ENCODE measurements at regions not wholly inside any gene's neighbourhood (a gene's known extent, or its start where the extent isn't known, plus 50 kb on each side); places are given as distances from the start of the nearest gene placed in this dataset.

DNA sequence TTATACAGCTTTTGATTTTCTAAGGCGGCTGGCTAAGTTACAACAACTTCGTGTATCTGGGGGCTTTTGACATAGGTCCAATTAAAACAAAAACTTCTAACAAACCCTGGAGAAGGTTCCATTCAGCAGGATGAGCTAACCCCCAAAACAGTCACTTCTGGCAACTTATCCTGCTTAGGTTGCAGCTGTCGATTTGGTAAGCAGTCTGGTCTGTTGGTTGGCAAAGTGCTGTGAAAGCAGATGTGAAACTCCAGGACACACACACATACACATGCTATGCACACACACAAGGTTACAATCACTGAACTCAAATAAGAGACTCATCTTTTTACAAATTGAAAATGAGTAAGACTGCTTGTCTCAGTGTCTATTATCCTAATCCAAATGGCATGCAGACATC, 119.0 kb upstream of the STMND1 start:
- DNase-seq (peak; percentile 99), ATAC-seq (ENCODE audit: low read depth) (peak; percentile 64)
- H3K9ac ChIP-seq (ENCODE audit: low read depth, low read length): no peak overlapping the region
- no peak overlapping the region for H2BK5ac ChIP-seq (ENCODE audit: low read depth, low read length, poor library complexity, severe bottlenecking)
- H3K9me1 ChIP-seq (ENCODE audit: insufficient read depth, low read length): peaks cover 5% of the 10 kb centered on the region; the same call in 1 of the 2 replicates
- no peak overlapping the region; the same call in 1 of the 2 replicates for H2AK5ac ChIP-seq (ENCODE audit: low read depth, low read length)
- H3K14ac ChIP-seq (replicated peaks; ENCODE audit: low read depth, low read length): no peak overlapping the region
- peak; percentile 61 for TF ChIP-seq CEBPB (IDR thresholded peaks at IDR 0.05; ENCODE audit: low read depth, low read length)
- no peak for TF ChIP-seq MXI1 (IDR thresholded peaks at IDR 0.05; ENCODE audit: borderline replicate concordance, low read depth, low read length)
- peak; percentile 60; the same call in 1 of the 2 replicates for TF ChIP-seq MAFK (IDR thresholded peaks at IDR 0.05; ENCODE audit: low read depth, low read length)
- 0 out of 2 replicates have a peak, but pooled peaks have one; percentile 6 for TF ChIP-seq BHLHE40 (IDR thresholded peaks at IDR 0.05; ENCODE audit: low read depth, low read length)
- peak; percentile 65 for TF ChIP-seq RCOR1 (IDR thresholded peaks at IDR 0.05; ENCODE audit: insufficient replicate concordance, low read length)
- 0 out of 2 replicates have a peak, but pooled peaks have one; percentile 1 for TF ChIP-seq FOS (IDR thresholded peaks at IDR 0.05; ENCODE audit: low read depth, low read length)
- TF ChIP-seq, protein P1, sequence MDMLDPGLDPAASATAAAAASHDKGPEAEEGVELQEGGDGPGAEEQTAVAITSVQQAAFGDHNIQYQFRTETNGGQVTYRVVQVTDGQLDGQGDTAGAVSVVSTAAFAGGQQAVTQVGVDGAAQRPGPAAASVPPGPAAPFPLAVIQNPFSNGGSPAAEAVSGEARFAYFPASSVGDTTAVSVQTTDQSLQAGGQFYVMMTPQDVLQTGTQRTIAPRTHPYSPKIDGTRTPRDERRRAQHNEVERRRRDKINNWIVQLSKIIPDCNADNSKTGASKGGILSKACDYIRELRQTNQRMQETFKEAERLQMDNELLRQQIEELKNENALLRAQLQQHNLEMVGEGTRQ (IDR thresholded peaks at IDR 0.05; ENCODE audit: low read depth, low read length): no peak
- no peak overlapping the region for H3K23ac ChIP-seq (ENCODE audit: low read depth, low read length)
- dilution Hi-C loops (cut with HindIII; ENCODE audit: low sequenced_read_pairs, unreplicated experiment) (no loop called here), intact Hi-C loops (cut with micrococcal nuclease) (loop anchor here (10.0 kb wide), 1 partner anchor 52 kb away; no protein-coding TSS in a partner anchor), in situ Hi-C loops (cut with MboI; ENCODE audit: low sequenced_read_pairs) (no loop called here)
- H3K79me1 ChIP-seq (ENCODE audit: low read depth in 1 of 2, low read length in 2 of 2): no peaks in the 10 kb centered on the region
- 40% methylated on average over 1 of the region's 3 CpGs; no CpG with 5 or more reads in 1 of the 2 experiments for WGBS, 2 experiments (ENCODE audit: extremely low coverage in 2 of 2, insufficient read length in 1 of 2)
- H3K27me3 ChIP-seq (ENCODE audit: control insufficient read depth, insufficient read depth, low read length): peaks cover 5% of the 10 kb centered on the region; the same call in 1 of the 2 replicates
- peaks cover 7% of the 10 kb centered on the region for H3K4me1 ChIP-seq (ENCODE audit: control insufficient read depth, insufficient read depth, low read length)
- no peak overlapping the region for H2BK15ac ChIP-seq (ENCODE audit: low read depth, low read length)
- H3K56ac ChIP-seq (ENCODE audit: extremely low read depth, insufficient read depth, low read length): no peak overlapping the region
- no peak overlapping the region for H3K18ac ChIP-seq (ENCODE audit: low read depth, low read length)
- H3K27ac ChIP-seq (ENCODE audit: insufficient read depth, low read length): no peak overlapping the region
- H4K20me1 ChIP-seq (ENCODE audit: insufficient read depth, low read length): no peaks in the 10 kb centered on the region
- ChIA-PET POLR2A (ENCODE audit: unreplicated experiment) (no interaction called here), CTCF (no interaction called here)
- H3K4ac ChIP-seq (ENCODE audit: low read depth, low read length): no peak overlapping the region
- H4K5ac ChIP-seq (ENCODE audit: low read depth, low read length): no peak overlapping the region
- H3K4me2 ChIP-seq (ENCODE audit: low read depth, low read length): no peak overlapping the region
- H3K4me3 ChIP-seq (ENCODE audit: insufficient read depth, low read depth, low read length): no peak overlapping the region
- H2BK120ac ChIP-seq (ENCODE audit: low read depth, low read length): 0 out of 2 replicates have a peak overlapping the region, but pooled peaks have one; percentile 2
- H4K8ac ChIP-seq (ENCODE audit: low read depth in 2 of 2, low read length in 2 of 2): no peak overlapping the region
- BruUV-seq (replicated peaks): no TSS peak
- peak overlapping the region; percentile 79 for H2AK9ac ChIP-seq (replicated peaks; ENCODE audit: low read depth, low read length, poor library complexity)
- no peaks in the 10 kb centered on the region for H3K36me3 ChIP-seq (ENCODE audit: control insufficient read depth, insufficient read depth, low read length)
- H2AFZ ChIP-seq (replicated peaks; ENCODE audit: low read length, poor library complexity): no peak overlapping the region
- H4K91ac ChIP-seq (ENCODE audit: insufficient read depth, low read depth, low read length): no peak overlapping the region
- H2BK20ac ChIP-seq (ENCODE audit: low read depth, low read length): no peak overlapping the region
- no peaks in the 10 kb centered on the region for H3K9me3 ChIP-seq (ENCODE audit: control insufficient read depth, insufficient read depth, low read length)
